ENCODE measurements at regions not wholly inside any gene's neighbourhood (a gene's known extent, or its start where the extent isn't known, plus 50 kb on each side); places are given as distances from the start of the nearest gene placed in this dataset.

- Histone ChIP-seq H3K27me3 (replicated peaks) (no peaks in the 10 kb centered on the region), H3K36me3 (no peaks in the 10 kb centered on the region), H3K4me1 (replicated peaks) (peaks cover 59% of the 10 kb centered on the region), H3K9me3 (replicated peaks) (no peaks in the 10 kb centered on the region), H3K4me3 (no peak overlapping the region), H3K27ac (no peak overlapping the region)
- DNase-seq (ENCODE audit: low read depth in 1 of 2, low spot score in 2 of 2), result no peak
Measured at GRCh38 chr9:136611606-136612005, 51.1 kb upstream of the EGFL7 start.

DNA sequence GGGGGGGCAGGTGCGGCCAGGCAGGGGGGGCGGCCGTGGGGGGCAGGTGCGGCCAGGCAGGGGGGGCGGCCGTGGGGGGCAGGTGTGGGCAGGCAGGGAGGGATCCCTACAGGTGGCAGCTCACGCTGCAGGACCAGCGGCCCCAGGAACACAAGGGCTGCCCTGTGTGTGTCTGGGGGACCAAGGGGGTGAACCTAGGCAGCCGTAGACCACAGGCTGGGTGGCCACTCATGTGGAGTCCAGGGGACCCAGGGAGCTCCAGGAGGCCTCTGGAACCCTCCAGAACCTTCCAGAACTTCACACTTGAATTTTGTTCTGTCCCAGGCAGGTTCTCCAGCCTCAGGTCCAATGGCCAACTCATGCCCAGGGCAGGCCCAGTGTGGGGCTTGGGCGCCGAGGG, 51.6 kb upstream of the EGFL7 start:
- no peak for DNase-seq (ENCODE audit: low read depth in 1 of 2, low spot score in 2 of 2)
- Histone ChIP-seq H3K27me3 (replicated peaks) (no peaks in the 10 kb centered on the region), H3K36me3 (no peaks in the 10 kb centered on the region), H3K4me1 (replicated peaks) (peaks cover 59% of the 10 kb centered on the region), H3K27ac (no peak overlapping the region), H3K4me3 (no peak overlapping the region), H3K9me3 (replicated peaks) (no peaks in the 10 kb centered on the region)

DNA sequence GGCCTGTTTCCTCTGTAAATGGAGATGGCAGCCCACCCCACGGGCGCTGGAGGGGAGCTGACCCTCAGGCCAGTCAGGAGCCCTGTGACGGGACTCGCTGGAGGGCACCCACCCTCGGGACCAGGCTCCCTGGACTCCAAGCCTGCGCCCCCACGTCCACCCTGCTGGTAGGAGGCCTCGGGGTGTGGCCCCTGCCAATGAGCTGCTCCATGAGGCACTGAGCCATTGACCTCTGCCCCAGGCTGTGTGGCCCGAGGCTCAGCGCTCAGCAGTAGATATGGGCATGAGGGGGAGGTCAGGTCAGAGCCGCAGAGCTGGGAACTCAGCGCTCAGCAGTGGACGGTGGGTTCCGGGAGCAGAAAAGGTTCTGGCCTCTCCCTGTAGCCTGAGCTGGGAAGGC, 52.3 kb upstream of the EGFL7 start:
- Histone ChIP-seq H3K4me1 (replicated peaks) (peaks cover 59% of the 10 kb centered on the region), H3K27me3 (replicated peaks) (no peaks in the 10 kb centered on the region), H3K36me3 (no peaks in the 10 kb centered on the region), H3K4me3 (no peak overlapping the region), H3K9me3 (replicated peaks) (no peaks in the 10 kb centered on the region), H3K27ac (no peak overlapping the region)
- DNase-seq (ENCODE audit: low read depth in 1 of 2, low spot score in 2 of 2), result no peak

- no peak overlapping the region for H3K27ac ChIP-seq
- peaks cover 59% of the 10 kb centered on the region for H3K4me1 ChIP-seq (replicated peaks)
- H3K27me3 ChIP-seq (replicated peaks), result no peaks in the 10 kb centered on the region
- H3K36me3 ChIP-seq, result no peaks in the 10 kb centered on the region
- H3K9me3 ChIP-seq (replicated peaks), result no peaks in the 10 kb centered on the region
- DNase-seq (ENCODE audit: low read depth in 1 of 2, low spot score in 2 of 2), result no peak
- H3K4me3 ChIP-seq, result no peak overlapping the region
Measured at GRCh38 chr9:136609838-136610311, 52.8 kb upstream of the EGFL7 start.

DNA sequence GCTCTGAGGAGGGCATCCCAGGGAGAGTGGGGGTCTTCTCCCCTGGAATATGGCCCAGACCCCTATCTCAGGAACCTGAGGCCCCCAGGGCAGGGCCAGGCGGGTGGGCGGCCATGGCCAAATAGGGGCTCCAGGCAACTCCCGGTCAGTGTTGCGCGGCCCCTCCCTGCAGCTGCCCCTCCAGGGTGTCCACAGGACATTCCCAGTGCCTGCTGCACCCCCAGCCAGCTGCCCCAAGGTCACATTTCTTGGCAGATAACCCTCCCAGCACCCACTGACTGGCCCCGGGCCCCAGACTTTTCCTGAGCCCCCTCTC, 53.6 kb upstream of the EGFL7 start:
- no peak for DNase-seq (ENCODE audit: low read depth in 1 of 2, low spot score in 2 of 2)
- H3K9me3 ChIP-seq (replicated peaks), result no peaks in the 10 kb centered on the region
- H3K4me1 ChIP-seq (replicated peaks), result peaks cover 52% of the 10 kb centered on the region
- H3K27me3 ChIP-seq (replicated peaks), result no peaks in the 10 kb centered on the region
- no peak overlapping the region for H3K27ac ChIP-seq
- no peaks in the 10 kb centered on the region for H3K36me3 ChIP-seq
- H3K4me3 ChIP-seq, result no peak overlapping the region

DNA sequence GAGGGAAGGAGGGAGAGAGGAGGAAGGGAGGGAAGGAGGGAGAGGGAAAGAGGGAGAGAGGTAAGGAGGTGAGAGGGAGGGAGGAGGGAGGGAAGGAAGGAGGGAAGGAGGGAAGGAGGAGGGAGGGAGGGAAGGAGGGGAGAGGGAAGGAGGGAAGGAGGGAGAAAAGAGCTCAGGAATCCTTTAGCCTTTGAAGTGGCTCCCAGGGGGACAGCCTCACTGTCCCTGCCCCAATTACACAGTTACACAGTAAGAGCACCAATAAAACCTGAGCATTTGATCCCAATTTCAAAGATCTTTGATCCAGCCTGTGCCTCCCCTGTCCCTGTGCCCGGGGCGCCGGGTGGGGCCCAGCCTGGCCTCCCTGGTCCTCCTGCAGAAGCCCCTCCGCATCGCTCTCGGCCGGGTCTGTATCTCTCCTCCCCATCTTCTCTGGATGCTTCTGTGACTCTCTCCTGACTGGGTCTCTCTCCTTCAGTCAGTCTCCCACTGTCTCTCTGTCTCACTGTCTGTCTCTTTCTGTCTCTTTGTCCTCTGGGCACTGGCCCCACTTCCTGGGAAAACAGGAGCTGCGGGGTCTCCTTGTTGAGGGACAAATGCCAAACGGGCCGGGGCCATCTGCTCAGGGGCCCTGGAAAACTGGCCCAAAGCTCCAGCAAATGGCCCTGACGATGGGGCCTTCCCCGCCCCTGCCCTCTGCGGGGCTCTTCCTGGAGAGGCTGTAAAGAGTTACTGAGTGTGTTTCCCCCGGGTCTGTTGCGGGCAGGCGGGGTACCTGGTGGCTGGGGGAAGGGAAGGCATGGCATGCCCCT, 54.2 kb upstream of the EGFL7 start:
- Histone ChIP-seq H3K27ac (no peak overlapping the region), H3K36me3 (no peaks in the 10 kb centered on the region), H3K27me3 (replicated peaks) (no peaks in the 10 kb centered on the region), H3K4me3 (no peak overlapping the region), H3K4me1 (replicated peaks) (peaks cover 47% of the 10 kb centered on the region), H3K9me3 (replicated peaks) (no peaks in the 10 kb centered on the region)
- DNase-seq (ENCODE audit: low read depth in 1 of 2, low spot score in 2 of 2), result no peak

DNA sequence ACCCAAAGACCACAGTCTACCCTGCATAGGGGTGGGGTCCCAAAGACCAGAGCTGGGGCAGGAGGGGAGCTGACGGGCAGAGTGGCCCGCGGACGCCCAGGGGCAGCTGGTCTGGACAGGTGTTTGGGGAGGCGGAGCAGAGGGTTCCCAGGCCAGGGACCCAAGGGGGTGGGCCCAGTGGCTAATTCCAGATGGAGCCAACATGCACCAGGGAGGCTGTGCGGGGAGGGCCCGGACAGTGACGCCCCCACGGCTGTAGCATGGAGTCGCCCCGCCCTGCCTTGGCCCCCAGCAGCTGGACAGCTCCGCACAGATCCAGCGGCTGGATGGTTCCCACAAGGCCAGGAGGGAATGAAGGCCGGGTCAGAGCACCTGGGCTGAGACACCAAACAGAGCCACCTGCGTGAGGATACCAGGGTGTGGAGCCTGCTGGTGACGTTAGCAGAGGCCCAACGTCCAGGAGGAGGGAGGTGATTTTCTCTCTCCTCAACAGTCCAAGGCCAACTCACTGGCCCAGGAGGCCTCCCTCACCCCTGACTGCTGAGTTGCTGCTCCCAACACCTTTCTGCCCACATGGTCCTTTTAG, 55.3 kb upstream of the EGFL7 start:
- no peak for DNase-seq (ENCODE audit: low read depth in 1 of 2, low spot score in 2 of 2)
- H3K27ac ChIP-seq, result peak overlapping the region; percentile 71
- no peaks in the 10 kb centered on the region for H3K9me3 ChIP-seq (replicated peaks)
- peaks cover 42% of the 10 kb centered on the region for H3K4me1 ChIP-seq (replicated peaks)
- no peak overlapping the region for H3K4me3 ChIP-seq
- no peaks in the 10 kb centered on the region for H3K36me3 ChIP-seq
- H3K27me3 ChIP-seq (replicated peaks), result no peaks in the 10 kb centered on the region

DNA sequence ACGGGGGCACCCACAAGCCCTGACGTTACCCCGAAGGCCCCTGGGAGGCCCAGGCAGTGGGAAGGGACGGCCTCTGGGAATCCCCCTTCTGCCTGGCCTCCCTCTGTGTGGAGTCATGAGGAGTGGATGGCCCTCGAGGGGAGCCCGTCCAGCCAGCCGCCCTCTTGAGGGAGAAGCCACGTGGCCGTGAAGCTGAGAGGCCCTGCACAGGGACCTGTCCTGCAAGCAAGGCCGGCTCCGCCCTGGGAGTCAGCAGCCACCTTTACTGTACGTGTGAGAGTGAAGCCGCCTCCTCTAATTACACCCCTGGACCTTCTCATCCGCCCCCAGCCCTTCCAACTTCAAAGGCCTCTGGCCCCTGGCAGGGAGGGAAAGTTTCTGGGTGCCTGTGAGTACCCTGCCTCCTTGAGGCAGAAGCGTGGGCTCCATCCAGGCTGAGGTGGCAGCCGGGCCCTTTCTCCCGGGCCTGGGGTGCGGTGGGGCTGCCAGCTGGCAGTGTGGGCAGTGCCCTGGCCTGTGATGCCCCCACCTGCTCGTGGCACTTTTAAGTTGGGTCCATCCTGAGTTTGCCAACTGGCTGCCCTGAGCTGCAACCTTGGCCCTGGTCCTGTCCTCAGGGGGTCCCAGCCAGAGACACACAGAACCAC, 55.9 kb upstream of the EGFL7 start:
- H3K27ac ChIP-seq, result peak overlapping the region; percentile 71
- H3K36me3 ChIP-seq, result no peaks in the 10 kb centered on the region
- H3K4me1 ChIP-seq (replicated peaks), result peaks cover 42% of the 10 kb centered on the region
- H3K27me3 ChIP-seq (replicated peaks), result no peaks in the 10 kb centered on the region
- H3K4me3 ChIP-seq, result no peak overlapping the region
- no peaks in the 10 kb centered on the region for H3K9me3 ChIP-seq (replicated peaks)
- DNase-seq (ENCODE audit: low read depth in 1 of 2, low spot score in 2 of 2), result peak in 1 of 2 experiments; percentile 53

DNA sequence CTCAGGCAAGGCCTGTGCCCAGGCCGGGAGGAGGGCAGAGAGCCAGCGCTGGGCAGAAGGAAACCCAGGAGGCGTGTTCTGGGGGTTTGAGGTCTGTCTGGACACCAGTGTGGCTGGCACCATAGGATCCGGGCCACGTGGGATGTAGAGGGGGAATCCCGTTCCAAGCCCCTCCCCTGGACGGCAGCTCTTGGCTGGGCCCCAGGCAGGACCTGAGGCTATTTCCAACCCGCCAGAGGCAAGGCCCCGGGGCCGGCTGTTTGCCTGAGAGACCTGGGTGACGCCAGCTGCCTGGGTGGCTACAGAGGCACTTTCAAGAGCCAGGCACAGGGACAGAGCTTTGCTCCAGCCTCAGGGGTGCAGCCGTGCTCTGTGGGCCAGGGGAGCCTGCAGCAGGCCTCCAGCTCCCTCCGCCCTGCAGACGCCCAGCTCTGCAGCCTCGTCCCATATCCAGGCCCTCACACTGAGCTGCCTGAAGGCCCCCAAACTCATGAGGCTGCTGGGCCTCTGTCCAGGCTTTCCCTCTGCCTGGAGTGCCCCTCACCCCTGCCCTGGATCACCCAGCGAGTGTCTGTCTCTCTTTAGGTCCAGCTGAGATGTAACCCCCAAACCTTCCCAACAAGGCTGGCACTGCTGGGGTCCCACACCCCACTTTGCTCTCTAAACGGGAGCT, 56.6 kb upstream of the EGFL7 start:
- peak overlapping the region; percentile 71 for H3K27ac ChIP-seq
- peak; percentile 95 to 96 for DNase-seq (ENCODE audit: low read depth in 1 of 2, low spot score in 2 of 2)
- no peaks in the 10 kb centered on the region for H3K27me3 ChIP-seq (replicated peaks)
- no peaks in the 10 kb centered on the region for H3K36me3 ChIP-seq
- peaks cover 42% of the 10 kb centered on the region for H3K4me1 ChIP-seq (replicated peaks)
- H3K9me3 ChIP-seq (replicated peaks), result no peaks in the 10 kb centered on the region
- H3K4me3 ChIP-seq, result no peak overlapping the region

DNA sequence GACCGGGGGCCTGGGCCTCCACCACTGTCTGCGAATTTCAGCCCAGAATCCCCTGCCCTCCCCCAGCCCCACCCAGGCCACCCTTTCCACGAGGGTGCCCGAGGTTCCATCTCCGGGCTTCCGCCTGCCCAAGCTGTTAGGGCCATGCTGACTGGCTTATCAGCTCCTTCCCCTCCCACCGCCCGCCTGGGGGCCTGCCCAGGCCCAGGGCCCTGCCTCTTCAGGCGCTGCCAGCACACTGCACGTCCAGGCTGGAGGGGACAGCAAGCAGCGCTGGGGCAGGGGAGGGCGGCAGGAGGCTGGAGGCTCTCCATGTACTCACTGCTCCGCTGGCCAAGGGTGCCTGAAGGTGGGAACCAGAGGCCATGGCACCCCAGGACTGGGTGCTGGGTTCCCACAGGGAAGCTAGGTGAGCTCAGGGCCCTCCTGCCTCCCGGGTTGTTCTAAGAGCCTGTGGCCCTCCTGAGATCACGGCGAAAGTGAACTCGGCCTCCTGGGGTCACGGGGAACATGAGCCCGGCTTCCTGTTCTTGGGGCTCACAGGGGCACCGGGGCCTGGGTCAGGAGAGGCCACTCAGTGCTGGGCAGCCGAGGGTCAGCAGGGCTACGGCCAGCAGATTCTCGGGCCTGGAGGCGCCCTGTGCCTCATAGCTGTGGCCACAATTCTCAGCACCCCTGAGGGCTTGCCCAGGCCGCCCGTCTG, 57.7 kb upstream of the EGFL7 start:
- Histone ChIP-seq H3K27me3 (replicated peaks) (no peaks in the 10 kb centered on the region), H3K27ac (no peak overlapping the region), H3K36me3 (no peaks in the 10 kb centered on the region), H3K4me1 (replicated peaks) (peaks cover 41% of the 10 kb centered on the region), H3K9me3 (replicated peaks) (no peaks in the 10 kb centered on the region), H3K4me3 (no peak overlapping the region)
- no peak for DNase-seq (ENCODE audit: low read depth in 1 of 2, low spot score in 2 of 2)

- Histone ChIP-seq H3K4me1 (replicated peaks) (peaks cover 35% of the 10 kb centered on the region), H3K9me3 (replicated peaks) (no peaks in the 10 kb centered on the region), H3K4me3 (no peak overlapping the region), H3K27ac (no peak overlapping the region), H3K27me3 (replicated peaks) (no peaks in the 10 kb centered on the region), H3K36me3 (no peaks in the 10 kb centered on the region)
- DNase-seq (ENCODE audit: low read depth in 1 of 2, low spot score in 2 of 2), result no peak
Measured at GRCh38 chr9:136603901-136604814, 58.3 kb upstream of the NOTCH1 start.

DNA sequence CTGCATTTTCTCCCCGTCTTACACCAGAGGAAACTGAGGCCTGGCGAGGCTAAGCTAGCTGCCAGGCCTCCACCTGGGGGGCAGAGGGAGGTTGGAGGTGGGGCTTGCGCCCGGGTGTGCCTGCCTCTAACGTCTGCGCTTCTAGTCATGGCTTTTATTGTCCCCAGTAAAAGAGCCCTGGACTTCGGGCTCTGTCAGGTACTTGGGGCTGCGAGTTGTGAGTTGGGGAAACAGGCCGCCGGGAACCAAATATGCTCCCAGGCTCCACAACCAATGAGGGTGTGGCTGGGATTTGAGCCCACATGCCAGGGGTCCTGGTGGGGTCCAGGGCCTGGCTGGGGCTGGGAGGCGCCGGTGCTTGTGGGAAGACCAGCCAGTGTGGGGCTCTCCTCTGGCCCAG, 57.4 kb upstream of the NOTCH1 start:
- no peaks in the 10 kb centered on the region for H3K9me3 ChIP-seq (replicated peaks)
- no peak for DNase-seq (ENCODE audit: low read depth in 1 of 2, low spot score in 2 of 2)
- no peaks in the 10 kb centered on the region for H3K27me3 ChIP-seq (replicated peaks)
- no peaks in the 10 kb centered on the region for H3K36me3 ChIP-seq
- H3K4me1 ChIP-seq (replicated peaks), result peaks cover 30% of the 10 kb centered on the region
- no peak overlapping the region for H3K27ac ChIP-seq
- no peak overlapping the region for H3K4me3 ChIP-seq
